22Rv1 (cell line): ENCODE measurements at regions not wholly inside any gene's neighbourhood (a gene's known extent, or its start where the extent isn't known, plus 50 kb on each side); places are given as distances from the start of the nearest gene placed in this dataset.

Experiments used
- ZFX ChIP-seq: fragments of 450-650 bp; IDR thresholded peaks from 2 replicates; pipeline ENCODE4 v1.6.1; 2017; ENCODE audit warnings: antibody characterized with exemption, borderline replicate concordance
- TF ChIP-seq, protein P1 (sequence below): fragments of 450-650 bp; IDR thresholded peaks from 2 replicates; pipeline ENCODE4 v1.5.1; 2017; ENCODE audit warnings: mild to moderate bottlenecking

DNA sequence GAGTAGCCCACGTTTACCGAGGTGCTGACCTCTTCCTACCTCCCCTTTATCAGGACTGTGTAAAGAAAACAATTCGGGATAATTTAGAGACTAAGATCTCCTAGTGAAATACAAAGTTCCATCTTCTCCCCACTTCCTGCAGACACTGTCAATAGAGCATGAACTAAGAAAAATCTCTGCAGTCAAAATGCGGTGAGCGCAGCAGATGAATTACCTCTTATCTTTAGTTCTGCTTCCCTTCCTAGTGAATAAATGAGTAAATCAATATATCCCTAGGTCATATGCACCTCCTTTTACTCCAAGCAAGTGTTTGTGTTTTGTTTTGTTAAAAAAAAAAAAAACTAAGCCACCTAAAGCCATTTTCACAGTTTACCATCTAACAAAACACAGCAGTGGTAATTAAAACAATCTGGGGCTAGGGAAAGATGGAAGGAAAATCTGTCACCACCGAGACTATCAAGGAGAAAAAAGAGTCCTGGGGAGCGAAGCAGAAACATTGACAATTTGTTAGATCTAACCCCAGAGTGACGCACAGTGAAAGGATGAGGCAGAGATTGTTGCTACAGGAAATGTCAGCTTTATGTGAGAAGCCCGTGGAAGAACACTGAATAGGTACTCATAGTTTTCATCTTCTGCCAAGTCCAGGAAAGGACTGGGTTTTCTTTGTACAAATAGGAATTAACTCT lies 159.4 kb upstream of the SPTLC3 start:
- TF ChIP-seq, protein P1, sequence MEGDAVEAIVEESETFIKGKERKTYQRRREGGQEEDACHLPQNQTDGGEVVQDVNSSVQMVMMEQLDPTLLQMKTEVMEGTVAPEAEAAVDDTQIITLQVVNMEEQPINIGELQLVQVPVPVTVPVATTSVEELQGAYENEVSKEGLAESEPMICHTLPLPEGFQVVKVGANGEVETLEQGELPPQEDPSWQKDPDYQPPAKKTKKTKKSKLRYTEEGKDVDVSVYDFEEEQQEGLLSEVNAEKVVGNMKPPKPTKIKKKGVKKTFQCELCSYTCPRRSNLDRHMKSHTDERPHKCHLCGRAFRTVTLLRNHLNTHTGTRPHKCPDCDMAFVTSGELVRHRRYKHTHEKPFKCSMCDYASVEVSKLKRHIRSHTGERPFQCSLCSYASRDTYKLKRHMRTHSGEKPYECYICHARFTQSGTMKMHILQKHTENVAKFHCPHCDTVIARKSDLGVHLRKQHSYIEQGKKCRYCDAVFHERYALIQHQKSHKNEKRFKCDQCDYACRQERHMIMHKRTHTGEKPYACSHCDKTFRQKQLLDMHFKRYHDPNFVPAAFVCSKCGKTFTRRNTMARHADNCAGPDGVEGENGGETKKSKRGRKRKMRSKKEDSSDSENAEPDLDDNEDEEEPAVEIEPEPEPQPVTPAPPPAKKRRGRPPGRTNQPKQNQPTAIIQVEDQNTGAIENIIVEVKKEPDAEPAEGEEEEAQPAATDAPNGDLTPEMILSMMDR, result no peak
- TF ChIP-seq ZFX, result no peak
